IPS-NIHi7 (cell line): ENCODE measurements at regions not wholly inside any gene's neighbourhood (a gene's known extent, or its start where the extent isn't known, plus 50 kb on each side); places are given as distances from the start of the nearest gene placed in this dataset.

Source experiments
- DNase-seq: peaks from one replicate; pipeline ENCODE4 v3.0.0; 2012; ENCODE audit warnings: mixed read lengths; ENCODE audit errors: extremely low spot score

- no peak for DNase-seq
Observed at GRCh38 chr4:110287130-110287529, 88.7 kb upstream of the ELOVL6 start.

- DNase-seq = no peak
Observed at GRCh38 chr4:110278127-110278526, 79.7 kb upstream of the ELOVL6 start.

GRCh38 chr4:110275871-110276270 lies 77.5 kb upstream of the ELOVL6 start:
- no peak for DNase-seq

GRCh38 chr4:110271986-110272385 lies 73.6 kb upstream of the ELOVL6 start:
- DNase-seq = no peak

GRCh38 chr4:110270492-110271197 lies 72.2 kb upstream of the ELOVL6 start:
- DNase-seq = no peak

- no peak for DNase-seq
Observed at GRCh38 chr4:110268790-110269189, 70.4 kb upstream of the ELOVL6 start.

- no peak for DNase-seq
Observed at GRCh38 chr4:110268352-110268751, 69.9 kb upstream of the ELOVL6 start.

GRCh38 chr4:110266136-110266535 lies 67.7 kb upstream of the ELOVL6 start:
- no peak for DNase-seq

- no peak for DNase-seq
Observed at GRCh38 chr4:110265001-110265400, 66.6 kb upstream of the ELOVL6 start.

GRCh38 chr4:110260299-110260698 lies 61.9 kb upstream of the ELOVL6 start:
- DNase-seq = no peak

- no peak for DNase-seq
Observed at GRCh38 chr4:110250023-110250387, 51.6 kb upstream of the ELOVL6 start.

- DNase-seq = no peak
Observed at GRCh38 chr4:110248831-110249253, 50.4 kb upstream of the ELOVL6 start.
